ENCODE measurements at regions not wholly inside any gene's neighbourhood (a gene's known extent, or its start where the extent isn't known, plus 50 kb on each side); places are given as distances from the start of the nearest gene placed in this dataset.

- H3K27me3 Mint-ChIP-seq (ENCODE audit: insufficient read depth) = peaks cover 3% of the 10 kb centered on the region; the same call in 1 of the 2 replicates
- no peaks in the 10 kb centered on the region for H3K4me1 Mint-ChIP-seq (ENCODE audit: low read depth)
- H3K9me3 Mint-ChIP-seq = no peaks in the 10 kb centered on the region
- H3K36me3 Mint-ChIP-seq (ENCODE audit: low read depth) = no peaks in the 10 kb centered on the region
- H3K27ac Mint-ChIP-seq = no peak overlapping the region
- no peak for TF ChIP-seq CTCF (IDR thresholded peaks at IDR 0.05)
- DNase-seq = no peak
- H3K4me3 Mint-ChIP-seq = no peak overlapping the region
Measured at GRCh38 chr11:103826856-103827255, 209.6 kb upstream of the DDI1 start.

DNA sequence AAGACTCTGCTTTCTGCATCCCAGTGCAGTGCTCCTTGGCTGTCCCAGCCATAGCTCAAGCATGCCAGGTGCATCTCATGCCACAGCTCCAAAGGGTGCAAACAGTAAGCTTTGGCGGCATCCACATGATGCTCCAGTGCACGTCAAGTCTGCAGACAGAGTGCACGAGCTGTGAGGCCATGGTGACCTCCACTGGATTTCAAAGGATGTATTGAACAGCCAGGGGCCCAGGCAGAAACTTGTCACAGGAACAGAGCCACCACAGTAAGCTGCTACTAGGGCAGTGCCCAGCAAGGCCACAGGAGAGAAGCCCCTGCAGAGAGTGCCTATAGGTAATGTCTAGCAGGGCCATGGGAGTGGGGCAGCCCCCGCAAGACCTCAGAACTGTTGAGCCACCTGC lies 206.8 kb upstream of the DDI1 start:
- TF ChIP-seq CTCF (IDR thresholded peaks at IDR 0.05) = no peak
- H3K4me1 Mint-ChIP-seq (ENCODE audit: low read depth) = peaks cover 7% of the 10 kb centered on the region
- peaks cover 3% of the 10 kb centered on the region; the same call in 1 of the 2 replicates for H3K27me3 Mint-ChIP-seq (ENCODE audit: insufficient read depth)
- peaks cover 6% of the 10 kb centered on the region; the same call in 1 of the 2 replicates for H3K9me3 Mint-ChIP-seq
- H3K4me3 Mint-ChIP-seq = no peak overlapping the region
- no peak overlapping the region for H3K27ac Mint-ChIP-seq
- no peak for DNase-seq
- no peaks in the 10 kb centered on the region for H3K36me3 Mint-ChIP-seq (ENCODE audit: low read depth)

GRCh38 chr11:103830205-103830604 lies 206.2 kb upstream of the DDI1 start:
- Mint-ChIP-seq H3K9me3 (peaks cover 6% of the 10 kb centered on the region; the same call in 1 of the 2 replicates), H3K4me1 (ENCODE audit: low read depth) (peaks cover 7% of the 10 kb centered on the region)

GRCh38 chr11:103832762-103833161 lies 203.7 kb upstream of the DDI1 start:
- no peak for DNase-seq
- Mint-ChIP-seq H3K36me3 (ENCODE audit: low read depth) (no peaks in the 10 kb centered on the region), H3K27me3 (ENCODE audit: insufficient read depth) (no peaks in the 10 kb centered on the region), H3K27ac (no peak overlapping the region), H3K9me3 (peaks cover 6% of the 10 kb centered on the region; the same call in 1 of the 2 replicates), H3K4me3 (no peak overlapping the region), H3K4me1 (ENCODE audit: low read depth) (peaks cover 7% of the 10 kb centered on the region)
- TF ChIP-seq CTCF (IDR thresholded peaks at IDR 0.05) = no peak

More at GRCh38 chr11:103830205-103830604, 206.2 kb upstream of the DDI1 start:
- H3K36me3 Mint-ChIP-seq (ENCODE audit: low read depth) = no peaks in the 10 kb centered on the region
- peaks cover 2% of the 10 kb centered on the region; the same call in 1 of the 2 replicates for H3K27me3 Mint-ChIP-seq (ENCODE audit: insufficient read depth)
- no peak for TF ChIP-seq CTCF (IDR thresholded peaks at IDR 0.05)
- no peak for DNase-seq
- no peak overlapping the region for H3K4me3 Mint-ChIP-seq
- no peak overlapping the region for H3K27ac Mint-ChIP-seq

GRCh38 chr11:103842191-103842590 lies 194.2 kb upstream of the DDI1 start:
- 0 out of 2 replicates have a peak overlapping the region, but pooled peaks have one; percentile 21 for H3K4me3 Mint-ChIP-seq
- DNase-seq = no peak

More at GRCh38 chr11:103842191-103842590, 194.2 kb upstream of the DDI1 start:
- no peak overlapping the region for H3K27ac Mint-ChIP-seq
- H3K4me1 Mint-ChIP-seq (ENCODE audit: low read depth) = peaks cover 28% of the 10 kb centered on the region
- no peaks in the 10 kb centered on the region; the same call in none of the 2 replicates for H3K27me3 Mint-ChIP-seq (ENCODE audit: insufficient read depth)
- no peak for TF ChIP-seq CTCF (IDR thresholded peaks at IDR 0.05)
- no peaks in the 10 kb centered on the region for H3K36me3 Mint-ChIP-seq (ENCODE audit: low read depth)
- no peaks in the 10 kb centered on the region for H3K9me3 Mint-ChIP-seq

Measured in HFFc6 (cell line).